Mesendoderm (in vitro differentiated cells): ENCODE measurements at regions not wholly inside any gene's neighbourhood (a gene's known extent, or its start where the extent isn't known, plus 50 kb on each side); places are given as distances from the start of the nearest gene placed in this dataset.

Experiments used
- DNase-seq: peaks from one replicate; pipeline ENCODE4 v3.0.0; 2013
- H2AK5ac ChIP-seq: 2 replicates; pipeline ENCODE4 v1.6.1; 2013; ENCODE audit warnings: low read length, inconsistent platforms
- H2BK120ac ChIP-seq: 2 replicates; pipeline ENCODE4 v1.6.1; 2013; ENCODE audit warnings: low read depth, mild to moderate bottlenecking, low read length, moderate library complexity, mixed read lengths
- H2BK15ac ChIP-seq: replicated peaks from 2 replicates; pipeline ENCODE4 v1.6.1; 2013; ENCODE audit warnings: low read depth, mild to moderate bottlenecking, moderate library complexity
- H2BK5ac ChIP-seq: 2 replicates; pipeline ENCODE4 v1.6.1; 2013; ENCODE audit warnings: low read length, inconsistent platforms
- H3K18ac ChIP-seq: 2 replicates; pipeline ENCODE4 v1.6.1; 2013; ENCODE audit warnings: mild to moderate bottlenecking, low read length, mixed read lengths
- H3K23ac ChIP-seq: one replicate; pipeline ENCODE4 v1.6.1; 2013; ENCODE audit warnings: low read length
- H3K27ac ChIP-seq: 2 replicates; pipeline ENCODE4 v1.5.1; 2013; ENCODE audit warnings: low read depth, mild to moderate bottlenecking, inconsistent platforms, low read length, moderate library complexity
- H3K27me3 ChIP-seq: 2 replicates; pipeline ENCODE4 v1.6.1; 2013; ENCODE audit warnings: low read length, control low read depth, mild to moderate bottlenecking, inconsistent platforms; ENCODE audit not compliant: insufficient read depth, poor library complexity
- H3K36me3 ChIP-seq: 2 replicates; pipeline ENCODE4 v1.6.1; 2013; ENCODE audit warnings: low read length, inconsistent platforms; ENCODE audit not compliant: control insufficient read depth, insufficient read depth
- H3K4ac ChIP-seq: one replicate; pipeline ENCODE4 v1.6.1; 2013; ENCODE audit warnings: low read depth, mild to moderate bottlenecking, low read length, moderate library complexity
- H3K4me1 ChIP-seq: 2 replicates; pipeline ENCODE4 v1.6.1; 2013; ENCODE audit warnings: low read depth, low read length, inconsistent platforms; ENCODE audit not compliant: control insufficient read depth
- H3K4me2 ChIP-seq: 2 replicates; pipeline ENCODE4 v1.6.1; 2013; ENCODE audit warnings: low read length
- H3K4me3 ChIP-seq: 2 replicates; pipeline ENCODE4 v1.5.1; 2013; ENCODE audit warnings: mild to moderate bottlenecking, low read length
- H3K56ac ChIP-seq: one replicate; pipeline ENCODE4 v1.6.1; 2013; ENCODE audit warnings: low read length
- H3K79me1 ChIP-seq: 2 replicates; pipeline ENCODE4 v1.6.1; 2013; ENCODE audit warnings: low read length, inconsistent platforms
- H3K79me2 ChIP-seq: 2 replicates; pipeline ENCODE4 v1.6.1; 2013; ENCODE audit warnings: mild to moderate bottlenecking, low read length; ENCODE audit not compliant: control insufficient read depth, insufficient read depth
- H3K9ac ChIP-seq: 2 replicates; pipeline ENCODE4 v1.6.1; 2013; ENCODE audit warnings: low read length, inconsistent platforms
- H4K5ac ChIP-seq: one replicate; pipeline ENCODE4 v1.6.1; 2013; ENCODE audit warnings: low read length
- H4K8ac ChIP-seq: one replicate; pipeline ENCODE4 v1.6.1; 2013; ENCODE audit warnings: low read depth, mild to moderate bottlenecking, control low read depth, low read length, moderate library complexity
- WGBS: extraction: QIAGEN DNeasy Blood & Tissue Kit; methylation state at CpG from one replicate; pipeline ENCODE4 v1.1.7; 2013; ENCODE audit warnings: low lambda C conversion rate, missing lambda C conversion rate; ENCODE audit not compliant: insufficient coverage; ENCODE audit errors: extremely low coverage; 5-methylcytosine and 5-hydroxymethylcytosine counted together

- H4K5ac ChIP-seq: no peak overlapping the region
- no peaks in the 10 kb centered on the region for H3K36me3 ChIP-seq
- no peaks in the 10 kb centered on the region for H3K79me2 ChIP-seq
- no peak overlapping the region for H3K9ac ChIP-seq
- no peak overlapping the region for H3K56ac ChIP-seq
- DNase-seq: no peak
- no peaks in the 10 kb centered on the region for H3K27me3 ChIP-seq
- H2AK5ac ChIP-seq: no peak overlapping the region
- H2BK5ac ChIP-seq: no peak overlapping the region
- H2BK15ac ChIP-seq: no peak overlapping the region
- no peak overlapping the region for H3K18ac ChIP-seq
- no CpG with 5 or more reads among the region's 2 CpGs for WGBS
- H3K23ac ChIP-seq: no peak overlapping the region
- H3K27ac ChIP-seq: no peak overlapping the region
- no peak overlapping the region for H3K4me2 ChIP-seq
- H2BK120ac ChIP-seq: no peak overlapping the region
- H3K4ac ChIP-seq: no peak overlapping the region
- no peak overlapping the region for H3K4me3 ChIP-seq
- no peaks in the 10 kb centered on the region for H3K4me1 ChIP-seq
- no peaks in the 10 kb centered on the region for H3K79me1 ChIP-seq
- no peak overlapping the region for H4K8ac ChIP-seq
These were observed 573.3 kb upstream of the CTNND2 start for GRCh38 chr5:12477554-12477953.

GRCh38 chr5:12467799-12468198 lies 563.6 kb upstream of the CTNND2 start:
- no peak overlapping the region for H2BK5ac ChIP-seq
- no peak overlapping the region for H2BK15ac ChIP-seq
- no peak overlapping the region for H4K5ac ChIP-seq
- H3K79me1 ChIP-seq: no peaks in the 10 kb centered on the region
- no peaks in the 10 kb centered on the region for H3K36me3 ChIP-seq
- no peak overlapping the region for H3K9ac ChIP-seq
- DNase-seq: no peak
- H3K18ac ChIP-seq: no peak overlapping the region
- no peak overlapping the region for H3K56ac ChIP-seq
- no peak overlapping the region for H3K4ac ChIP-seq
- H3K27me3 ChIP-seq: no peaks in the 10 kb centered on the region
- H4K8ac ChIP-seq: no peak overlapping the region
- H3K4me1 ChIP-seq: no peaks in the 10 kb centered on the region
- no peak overlapping the region for H2BK120ac ChIP-seq
- no CpG with 5 or more reads among the region's 4 CpGs for WGBS
- H3K4me3 ChIP-seq: no peak overlapping the region
- no peak overlapping the region for H3K27ac ChIP-seq
- H2AK5ac ChIP-seq: no peak overlapping the region
- H3K4me2 ChIP-seq: no peak overlapping the region
- H3K79me2 ChIP-seq: no peaks in the 10 kb centered on the region
- H3K23ac ChIP-seq: no peak overlapping the region

DNA sequence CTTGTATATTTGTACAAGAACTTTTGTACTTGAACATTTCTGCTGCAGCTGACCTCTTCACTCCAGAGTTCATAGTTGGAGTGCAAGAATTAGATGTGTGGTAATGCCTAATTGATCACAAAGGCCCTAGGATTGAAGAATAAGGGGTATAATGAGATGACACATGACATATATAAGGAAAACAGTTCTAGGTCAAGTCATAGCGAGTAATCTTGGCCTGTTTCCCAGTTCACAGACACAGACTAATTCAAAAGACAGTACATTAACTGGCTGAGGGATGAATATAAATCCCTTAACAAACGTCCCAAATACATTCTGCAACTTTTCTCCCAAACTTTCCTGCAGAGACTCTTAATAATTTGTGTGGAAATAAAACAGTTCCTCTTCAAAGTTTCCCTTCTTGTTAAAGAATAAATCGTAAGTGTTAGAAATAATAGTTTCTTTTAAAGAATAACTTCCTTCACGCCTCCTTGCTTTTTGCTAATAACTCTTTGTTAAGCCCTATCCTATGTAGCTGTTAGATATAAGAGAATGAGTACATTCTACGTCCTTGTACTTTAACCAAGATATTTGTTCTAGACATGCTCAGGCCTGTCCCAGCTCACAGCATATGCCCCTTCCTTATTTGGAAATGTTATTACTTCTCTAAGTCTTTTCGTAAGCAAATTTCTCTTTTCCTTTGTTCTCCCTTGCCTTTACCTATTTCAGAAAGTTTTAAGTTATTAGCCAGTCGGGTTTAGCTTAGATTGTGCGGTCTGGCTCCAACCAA lies 556.4 kb upstream of the CTNND2 start:
- no peaks in the 10 kb centered on the region for H3K4me1 ChIP-seq
- no peaks in the 10 kb centered on the region for H3K79me1 ChIP-seq
- H3K79me2 ChIP-seq: no peaks in the 10 kb centered on the region
- H3K4me3 ChIP-seq: no peak overlapping the region
- no peak overlapping the region for H4K8ac ChIP-seq
- no peak overlapping the region for H2BK120ac ChIP-seq
- H3K36me3 ChIP-seq: no peaks in the 10 kb centered on the region
- H3K18ac ChIP-seq: no peak overlapping the region
- no peak overlapping the region for H4K5ac ChIP-seq
- no CpG with 5 or more reads among the region's 8 CpGs for WGBS
- no peak overlapping the region for H2BK5ac ChIP-seq
- no peak overlapping the region for H3K27ac ChIP-seq
- no peaks in the 10 kb centered on the region for H3K27me3 ChIP-seq
- no peak overlapping the region for H2AK5ac ChIP-seq
- DNase-seq: no peak
- H3K9ac ChIP-seq: no peak overlapping the region
- H3K56ac ChIP-seq: no peak overlapping the region
- no peak overlapping the region for H3K4ac ChIP-seq
- H3K4me2 ChIP-seq: no peak overlapping the region
- H2BK15ac ChIP-seq: no peak overlapping the region
- no peak overlapping the region for H3K23ac ChIP-seq

GRCh38 chr5:12459326-12459725 lies 555.1 kb upstream of the CTNND2 start:
- no peaks in the 10 kb centered on the region for H3K79me2 ChIP-seq
- no peak overlapping the region for H3K18ac ChIP-seq

DNA sequence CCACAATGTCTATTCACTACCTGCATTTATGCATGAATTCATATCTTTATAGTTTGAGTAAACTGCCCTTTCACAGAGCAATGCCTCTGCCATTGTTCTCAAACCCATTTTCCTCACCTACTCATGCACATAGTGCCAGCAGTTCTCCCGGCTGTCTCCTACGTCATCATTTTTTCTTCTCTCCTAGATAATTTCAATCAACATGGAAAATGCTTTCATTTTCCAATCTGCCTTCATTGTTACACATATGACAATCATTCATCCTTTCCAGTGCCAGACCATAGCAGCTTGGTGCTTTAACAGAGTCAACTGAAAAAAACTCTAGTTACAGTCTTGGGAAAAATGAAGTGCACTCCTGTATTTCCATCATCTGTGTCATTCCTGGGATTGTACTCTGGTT lies 514.8 kb upstream of the CTNND2 start:
- DNase-seq: no peak
- no peak overlapping the region for H3K4ac ChIP-seq
- H3K23ac ChIP-seq: no peak overlapping the region
- no peak overlapping the region for H4K5ac ChIP-seq
- H3K27ac ChIP-seq: no peak overlapping the region
- no peak overlapping the region for H2BK15ac ChIP-seq
- no CpG with 5 or more reads among the region's 2 CpGs for WGBS
- H4K8ac ChIP-seq: no peak overlapping the region
- H3K4me1 ChIP-seq: no peaks in the 10 kb centered on the region
- H3K4me2 ChIP-seq: no peak overlapping the region
- H2AK5ac ChIP-seq: no peak overlapping the region
- H3K27me3 ChIP-seq: no peaks in the 10 kb centered on the region
- no peaks in the 10 kb centered on the region for H3K79me2 ChIP-seq
- H3K36me3 ChIP-seq: no peaks in the 10 kb centered on the region
- no peaks in the 10 kb centered on the region for H3K79me1 ChIP-seq
- H3K9ac ChIP-seq: no peak overlapping the region
- no peak overlapping the region for H3K56ac ChIP-seq
- H2BK5ac ChIP-seq: no peak overlapping the region
- H3K4me3 ChIP-seq: no peak overlapping the region
- H3K18ac ChIP-seq: no peak overlapping the region
- H2BK120ac ChIP-seq: no peak overlapping the region

More at GRCh38 chr5:12459326-12459725, 555.1 kb upstream of the CTNND2 start:
- Histone ChIP-seq H3K4ac (no peak overlapping the region), H2BK15ac (no peak overlapping the region), H2BK5ac (no peak overlapping the region), H3K27ac (no peak overlapping the region), H3K79me1 (no peaks in the 10 kb centered on the region), H2AK5ac (no peak overlapping the region), H4K5ac (no peak overlapping the region), H3K4me2 (no peak overlapping the region), H4K8ac (no peak overlapping the region), H3K23ac (no peak overlapping the region), H3K4me1 (no peaks in the 10 kb centered on the region), H3K9ac (no peak overlapping the region), H3K36me3 (no peaks in the 10 kb centered on the region), H2BK120ac (no peak overlapping the region), H3K56ac (no peak overlapping the region), H3K27me3 (no peaks in the 10 kb centered on the region), H3K4me3 (no peak overlapping the region)
- WGBS: no CpG with 5 or more reads among the region's 1 CpG
- no peak for DNase-seq

DNA sequence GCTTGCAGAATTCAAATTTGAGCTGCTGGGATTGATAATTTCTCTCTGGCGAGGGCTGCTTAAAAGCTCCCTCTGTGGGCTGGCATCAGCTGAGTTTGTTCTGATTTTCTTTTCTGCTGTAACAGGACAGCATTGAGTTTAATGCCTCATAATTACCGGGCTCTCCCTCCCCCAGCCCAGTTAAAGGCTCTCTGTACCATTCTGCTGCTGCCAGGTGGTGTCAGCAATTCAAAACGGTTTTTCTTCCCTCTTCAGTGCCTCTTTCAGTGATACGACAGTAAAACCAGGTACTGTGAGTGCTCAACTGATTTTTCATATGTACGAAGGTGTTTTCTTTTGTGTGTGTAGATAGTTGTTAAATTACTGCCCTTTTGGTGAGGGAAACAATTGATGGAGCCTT lies 509.3 kb upstream of the CTNND2 start:
- Histone ChIP-seq H3K4me3 (no peak overlapping the region), H3K36me3 (no peaks in the 10 kb centered on the region), H2BK120ac (no peak overlapping the region), H3K27ac (no peak overlapping the region), H2BK15ac (no peak overlapping the region), H3K9ac (no peak overlapping the region), H3K23ac (no peak overlapping the region), H3K18ac (no peak overlapping the region), H3K27me3 (no peaks in the 10 kb centered on the region), H4K8ac (no peak overlapping the region), H3K4me2 (no peak overlapping the region), H3K4ac (no peak overlapping the region), H3K56ac (peak overlapping the region; percentile 6), H3K4me1 (peaks cover 2% of the 10 kb centered on the region), H4K5ac (no peak overlapping the region), H3K79me1 (no peaks in the 10 kb centered on the region), H2BK5ac (no peak overlapping the region), H2AK5ac (no peak overlapping the region), H3K79me2 (no peaks in the 10 kb centered on the region)
- peak; percentile 7 for DNase-seq
- no CpG with 5 or more reads among the region's 5 CpGs for WGBS
